ENCODE measurements at regions not wholly inside any gene's neighbourhood (a gene's known extent, or its start where the extent isn't known, plus 50 kb on each side); places are given as distances from the start of the nearest gene placed in this dataset.

DNA sequence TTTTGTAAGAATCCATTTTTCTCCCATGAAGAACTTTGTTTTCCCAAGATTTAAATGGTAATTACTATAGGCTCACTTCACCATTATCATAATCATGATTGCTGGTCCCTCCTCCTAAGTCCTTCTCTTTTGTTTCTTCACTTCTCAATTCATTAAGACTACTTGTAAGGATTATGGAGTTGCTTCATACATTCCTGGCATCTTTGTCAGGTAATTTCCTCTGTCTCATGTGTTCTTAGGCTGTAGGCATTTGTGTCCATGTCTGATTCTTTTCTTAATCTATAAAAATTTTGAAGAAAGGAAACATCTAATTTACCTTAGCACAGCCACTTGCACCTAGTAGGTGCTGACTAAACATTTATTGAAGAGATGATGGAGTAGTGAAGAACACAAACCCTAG is 79.9 kb upstream of the SATB1 start:
- intact Hi-C loops (cut with micrococcal nuclease): no loop called here

DNA sequence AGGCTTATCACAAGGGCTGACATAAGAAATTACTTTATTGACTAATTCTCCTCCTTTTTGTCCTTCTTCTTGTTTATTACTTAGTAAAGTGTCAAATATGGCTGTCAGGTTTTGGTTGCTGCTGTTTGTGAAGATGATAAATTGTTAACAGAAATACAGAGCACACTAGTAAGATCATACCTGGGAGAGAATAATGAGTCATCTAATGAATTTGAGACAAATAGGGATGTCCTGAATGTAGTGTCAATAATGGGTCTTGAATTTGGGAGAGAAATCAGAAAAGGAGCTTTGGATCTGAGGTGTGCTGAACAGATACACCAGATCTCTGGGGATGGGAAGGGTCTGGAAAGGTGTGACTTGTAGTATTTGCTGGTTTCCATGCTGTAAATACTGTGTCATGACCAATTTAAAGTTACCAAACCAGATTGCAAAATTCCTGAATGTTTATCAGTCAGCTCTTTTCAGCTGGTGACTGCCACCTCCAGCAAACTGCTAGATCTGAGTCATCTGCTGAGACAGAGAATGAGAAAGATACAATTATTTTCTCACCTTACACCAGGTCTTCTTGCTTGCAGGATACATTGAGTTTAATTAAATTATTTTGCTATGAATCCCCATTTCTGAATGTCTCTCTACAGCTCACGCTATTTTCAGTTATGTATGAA is 76.7 kb upstream of the SATB1 start:
- intact Hi-C loops (cut with micrococcal nuclease): no loop called here

DNA sequence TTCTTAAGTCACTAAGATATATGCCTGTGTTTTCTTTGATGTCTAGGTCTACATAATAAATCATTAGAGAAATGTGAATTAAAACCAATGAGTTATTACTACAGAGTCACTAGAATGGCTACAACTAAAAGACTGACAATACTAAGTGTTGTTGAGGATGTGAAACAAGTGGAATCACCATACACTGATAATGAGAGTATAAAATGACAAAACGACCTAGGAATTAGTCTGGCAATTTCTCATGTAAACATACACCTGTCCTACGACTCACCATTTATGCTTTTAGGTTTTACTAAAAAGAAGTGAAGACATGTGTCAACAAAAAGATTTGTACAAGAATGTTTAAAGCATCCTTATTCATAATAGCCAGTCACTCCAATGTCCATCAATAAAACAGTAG is 75.2 kb upstream of the SATB1 start:
- intact Hi-C loops (cut with micrococcal nuclease): no loop called here

GRCh38 chr3:18499301-18499700 is 74.2 kb upstream of the SATB1 start:
- intact Hi-C loops (cut with micrococcal nuclease): loop anchor here (2.0 to 5.0 kb wide), 2 partner anchors 52 to 273 kb away; no protein-coding TSS in a partner anchor

DNA sequence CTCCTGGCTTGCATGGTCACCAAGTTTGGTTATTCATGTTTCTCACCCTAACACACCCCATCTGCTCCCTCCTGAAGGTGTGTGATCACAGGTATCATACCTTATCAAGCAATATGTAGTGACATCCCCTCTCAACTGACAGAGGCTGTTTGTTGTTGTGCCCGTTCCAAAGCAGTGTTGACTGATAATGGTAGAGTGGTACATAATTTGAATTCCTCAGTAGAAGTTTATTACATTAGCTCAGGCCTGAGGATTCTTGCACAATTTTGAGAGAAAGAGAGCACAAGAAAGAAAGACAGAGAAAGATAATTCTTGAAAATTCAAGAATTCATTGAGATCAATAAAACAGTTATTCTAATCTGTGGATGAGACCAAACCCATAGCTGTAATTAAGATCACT is 69.1 kb upstream of the SATB1 start:
- intact Hi-C loops (cut with micrococcal nuclease): no loop called here

- intact Hi-C loops (cut with micrococcal nuclease): loop anchor here (2.0 kb wide), 1 partner anchor 35 kb away; no protein-coding TSS in a partner anchor
Observed at GRCh38 chr3:18489939-18490338, 64.8 kb upstream of the SATB1 start.

- intact Hi-C loops (cut with micrococcal nuclease): no loop called here
Observed at GRCh38 chr3:18483226-18483625, 58.1 kb upstream of the SATB1 start.

- intact Hi-C loops (cut with micrococcal nuclease): no loop called here
Observed at GRCh38 chr3:18481946-18482548, 56.9 kb upstream of the SATB1 start.

- intact Hi-C loops (cut with micrococcal nuclease): no loop called here
Observed at GRCh38 chr3:18477620-18478019, 52.5 kb upstream of the SATB1 start.
